HCT116 (cell line): ENCODE measurements at regions not wholly inside any gene's neighbourhood (a gene's known extent, or its start where the extent isn't known, plus 50 kb on each side); places are given as distances from the start of the nearest gene placed in this dataset.

Experiments used
- ATAC-seq: fragments of 200-7000 bp; cut with Tn5 transposase; 2 replicates; pipeline ENCODE4 v1.9.1; 2020; ENCODE audit warnings: mild to moderate bottlenecking, moderate library complexity
- BruUV-seq: library from RNA; stranded (reverse); fragments of 400-500 nt; replicated peaks from 2 replicates; lab custom pipeline; 2021; lab: Mats Ljungman, UMichigan
- CTCF ChIA-PET: fragments of 300-600 bp; sonication (Branson Sonifier 250); formaldehyde crosslinking; loops from one replicate; lab custom pipeline; 2021; ENCODE audit warnings: antibody characterized with exemption; lab: Charles Lee
- POLR2A ChIA-PET: fragments of 300-600, 350-600 bp; sonication (Branson Sonifier 250); formaldehyde crosslinking; loops from one replicate; lab custom pipeline; 2021; ENCODE audit warnings: antibody characterized with exemption; lab: Charles Lee
- RAD21 ChIA-PET, 2 experiments: fragments of 300-600 bp; sonication (Branson Sonifier 250); formaldehyde crosslinking; loops; one replicate each; lab custom pipeline; 2023; ENCODE audit warnings: low total read pairs in 2 of 2; ENCODE audit not compliant: uncharacterized antibody in 2 of 2, unreplicated experiment in 2 of 2, low non-redundant PET in 1 of 2; lab: Charles Lee
- DNase-seq: peaks from one replicate; pipeline ENCODE4 v3.0.0-alpha.2; 2010; ENCODE audit warnings: low read depth, low spot score
- H2AFZ ChIP-seq: fragments of 200-600 bp; shearing (Covaris generic), sonication (generic); 2 replicates; pipeline ENCODE4 v1.6.1; 2017; ENCODE audit warnings: low read depth, mixed run types, mixed read lengths, antibody characterized with exemption, low read length; ENCODE audit not compliant: poor library complexity, severe bottlenecking
- H3K27ac ChIP-seq: 2 replicates; pipeline ENCODE4 v1.5.1; 2012; ENCODE audit warnings: low read depth, low read length
- H3K27me3 ChIP-seq: fragments of 200-600 bp; sonication (generic); 2 replicates; pipeline ENCODE4 v1.6.1; 2016; ENCODE audit warnings: mixed run types, low read length, mixed read lengths; ENCODE audit not compliant: insufficient read depth
- H3K36me3 ChIP-seq, 2 experiments: fragments of 200-500 bp in 1 of 2; fragments of 200-600 bp in 1 of 2; sonication (Bioruptor generic) in 1 of 2; sonication (generic) in 1 of 2; 2 replicates each; pipeline versions ENCODE4 v1.5.1 to v1.6.1; 2014 to 2016; ENCODE audit warnings: low read length in 2 of 2, inconsistent platforms in 1 of 2, mixed read lengths in 1 of 2, mixed run types in 1 of 2; ENCODE audit not compliant: insufficient read depth in 2 of 2, control insufficient read depth in 1 of 2
- H3K4me1 ChIP-seq, 2 experiments: fragments of 200-600 bp in 1 of 2; sonication (generic) in 1 of 2; 2 replicates each; pipeline versions ENCODE4 v1.5.1 to v1.6.1; 2012 to 2017; ENCODE audit warnings: low read length in 2 of 2, inconsistent platforms in 1 of 2, mild to moderate bottlenecking in 1 of 2, mixed read lengths in 1 of 2, mixed run types in 1 of 2, moderate library complexity in 1 of 2; ENCODE audit not compliant: insufficient read depth in 2 of 2, control insufficient read depth in 1 of 2
- H3K4me2 ChIP-seq: fragments of 200-600 bp; sonication (generic); 2 replicates; pipeline ENCODE4 v1.6.1; 2017; ENCODE audit warnings: mixed run types, low read length, mixed read lengths
- H3K4me3 ChIP-seq, 2 experiments: fragments of 200-600 bp in 1 of 2; sonication (generic) in 1 of 2; replicated peaks in 1 of 2; 2 replicates each; pipeline ENCODE4 v1.5.1; 2011 to 2016; ENCODE audit warnings: low read length in 2 of 2, control low read depth in 1 of 2, low read depth in 1 of 2, mild to moderate bottlenecking in 1 of 2, mixed read lengths in 1 of 2, mixed run types in 1 of 2
- H3K79me2 ChIP-seq: fragments of 200-600 bp; sonication (generic); 2 replicates; pipeline ENCODE4 v1.6.1; 2017; ENCODE audit warnings: mild to moderate bottlenecking, mixed run types, low read length, moderate library complexity, mixed read lengths; ENCODE audit not compliant: insufficient read depth
- H3K9ac ChIP-seq: fragments of 200-600 bp; sonication (generic); 2 replicates; pipeline ENCODE4 v1.6.1; 2016; ENCODE audit warnings: low read length, mixed read lengths
- H3K9me2 ChIP-seq: fragments of 200-600 bp; sonication (generic), shearing (Covaris generic); 2 replicates; pipeline ENCODE4 v1.6.1; 2017; ENCODE audit warnings: mixed run types, mild to moderate bottlenecking, moderate library complexity; ENCODE audit not compliant: insufficient read depth
- H3K9me3 ChIP-seq, 2 experiments: fragments of 200-500 bp in 1 of 2; fragments of 200-600 bp in 1 of 2; sonication (Bioruptor generic) in 1 of 2; sonication (generic) in 1 of 2; 2 replicates each; pipeline ENCODE4 v1.6.1; 2014 to 2017; ENCODE audit warnings: low read length in 2 of 2, mixed read lengths in 2 of 2, inconsistent platforms in 1 of 2, low read depth in 1 of 2, mild to moderate bottlenecking in 1 of 2, mixed run types in 1 of 2, moderate library complexity in 1 of 2; ENCODE audit not compliant: control insufficient read depth in 1 of 2, insufficient read depth in 1 of 2
- H4K20me1 ChIP-seq: fragments of 200-600 bp; sonication (generic), shearing (Covaris generic); 2 replicates; pipeline ENCODE4 v1.6.1; 2017; ENCODE audit warnings: mixed run types, mild to moderate bottlenecking, moderate library complexity; ENCODE audit not compliant: insufficient read depth
- CTCF ChIP-seq, 3 experiments: fragments of 200-600 bp in 1 of 3; sonication (generic) in 1 of 3; IDR thresholded peaks in 2 of 3; conservative IDR thresholded peaks in 1 of 3; 2 replicates each; pipeline ENCODE4 v1.5.1; 2012 to 2017; ENCODE audit warnings: low read depth in 2 of 3, low read length in 2 of 3, antibody characterized with exemption in 1 of 3, borderline replicate concordance in 1 of 3, control low read depth in 1 of 3, mild to moderate bottlenecking in 1 of 3, mixed read lengths in 1 of 3, mixed run types in 1 of 3, moderate library complexity in 1 of 3; ENCODE audit not compliant: insufficient read depth in 1 of 3
- ELF1 ChIP-seq: IDR thresholded peaks from 2 replicates; pipeline ENCODE4 v1.6.1; 2012; ENCODE audit warnings: low read depth, borderline replicate concordance
- EZH2 ChIP-seq: fragments of 200-600 bp; sonication (generic); IDR thresholded peaks from 2 replicates; pipeline ENCODE4 v1.6.1; 2017; ENCODE audit warnings: antibody characterized with exemption, mixed run types
- FOSL1 ChIP-seq: IDR thresholded peaks from 2 replicates; pipeline ENCODE4 v1.6.1; 2012; ENCODE audit warnings: low read depth
- POLR2A ChIP-seq: IDR thresholded peaks from 2 replicates; pipeline ENCODE4 v1.7.0; 2011; ENCODE audit warnings: borderline replicate concordance; ENCODE audit not compliant: insufficient read depth, insufficient read length; ENCODE audit errors: extremely low read depth
- POLR2AphosphoS5 ChIP-seq: IDR thresholded peaks from 2 replicates; pipeline ENCODE4 v1.6.1; 2011; ENCODE audit warnings: mild to moderate bottlenecking, low read depth, low read length, moderate library complexity
- SIN3A ChIP-seq: IDR thresholded peaks from 2 replicates; pipeline ENCODE4 v1.6.1; 2012; ENCODE audit warnings: low read depth
- SRF ChIP-seq: IDR thresholded peaks from 2 replicates; pipeline ENCODE4 v1.6.1; 2012; ENCODE audit warnings: low read depth
- YY1 ChIP-seq: IDR thresholded peaks from 2 replicates; pipeline ENCODE4 v1.6.1; 2011; ENCODE audit warnings: low read length, low read depth, moderate library complexity, mild to moderate bottlenecking; ENCODE audit not compliant: insufficient replicate concordance; ENCODE audit errors: extremely low read depth
- ZBTB33 ChIP-seq: IDR thresholded peaks from 2 replicates; pipeline ENCODE4 v1.6.1; 2011; ENCODE audit warnings: mild to moderate bottlenecking, low read length, moderate library complexity; ENCODE audit not compliant: insufficient replicate concordance; ENCODE audit errors: extremely low read depth
- ZFX ChIP-seq: fragments of 450-650 bp; IDR thresholded peaks from 2 replicates; pipeline ENCODE4 v1.6.1; 2017
- ZNF274 ChIP-seq: fragments of 200-500 bp; sonication (Bioruptor generic); IDR thresholded peaks from 2 replicates; pipeline ENCODE4 v1.6.1; 2014; ENCODE audit warnings: mild to moderate bottlenecking, low read depth, low read length, inconsistent platforms
- intact Hi-C: fragments of 100-400 bp; cut with micrococcal nuclease; formaldehyde crosslinking; loops from 2 replicates; pipeline ENCODE4 v1.10.0; 2022

- TF ChIP-seq ZFX (no peak), SIN3A (no peak), ELF1 (no peak), SRF (no peak), YY1 (no peak), ZBTB33 (no peak), FOSL1 (no peak), POLR2A (no peak), CTCF (IDR thresholded peaks at IDR 0.05 in 2 of 3, conservative IDR thresholded peaks at IDR 0.05 in 1 of 3; ENCODE audit: borderline replicate concordance in 1 of 3, insufficient read depth in 1 of 3, low read depth in 2 of 3, low read length in 2 of 3) (no peak), EZH2 (no peak), ZNF274 (no peak), POLR2AphosphoS5 (no peak)
These were observed 158.9 kb upstream of the PLEKHA5 start for GRCh38 chr12:18970603-18971002.

More at GRCh38 chr12:18970603-18971002, 158.9 kb upstream of the PLEKHA5 start:
- no peak overlapping the region for H3K4me3 ChIP-seq
- no peak overlapping the region for H3K4me2 ChIP-seq
- intact Hi-C loops, result no loop called here
- no peak for ATAC-seq
- POLR2A ChIA-PET, result no interaction called here
- no peak overlapping the region for H2AFZ ChIP-seq
- no peaks in the 10 kb centered on the region for H3K9me2 ChIP-seq
- H4K20me1 ChIP-seq, result no peaks in the 10 kb centered on the region
- H3K36me3 ChIP-seq, result no peaks in the 10 kb centered on the region
- RAD21 ChIA-PET, result no interaction called here
- CTCF ChIA-PET, result no interaction called here
- no peaks in the 10 kb centered on the region for H3K4me1 ChIP-seq
- DNase-seq, result no peak
- H3K9ac ChIP-seq, result no peak overlapping the region
- no TSS peak for BruUV-seq
- H3K27ac ChIP-seq, result no peak overlapping the region
- no peaks in the 10 kb centered on the region for H3K79me2 ChIP-seq
- H3K9me3 ChIP-seq, result no peaks in the 10 kb centered on the region
- no peaks in the 10 kb centered on the region for H3K27me3 ChIP-seq
